Mammary epithelial cell (primary cell): ENCODE measurements at regions not wholly inside any gene's neighbourhood (a gene's known extent, or its start where the extent isn't known, plus 50 kb on each side); places are given as distances from the start of the nearest gene placed in this dataset.

Source experiments
- CTCF ChIP-seq, 2 donors: IDR thresholded peaks in 1 of 2; conservative IDR thresholded peaks in 1 of 2; 2 replicates each; pipeline ENCODE4 v1.5.1; 2011 to 2012; ENCODE audit warnings: inconsistent platforms in 2 of 2, low read length in 2 of 2, mild to moderate bottlenecking in 2 of 2, control low read depth in 1 of 2, low read depth in 1 of 2; ENCODE audit not compliant: insufficient read depth in 1 of 2; ENCODE audit errors: extremely low read depth in 1 of 2
- EZH2 ChIP-seq: IDR thresholded peaks from 2 replicates; pipeline ENCODE4 v1.6.1; 2012; ENCODE audit warnings: low read length, inconsistent platforms, borderline replicate concordance

- no peak for TF ChIP-seq CTCF (conservative IDR thresholded peaks at IDR 0.05 in 1 of 2, IDR thresholded peaks at IDR 0.05 in 1 of 2; ENCODE audit: extremely low read depth in 1 of 2, insufficient read depth in 1 of 2, low read depth in 1 of 2, low read length in 2 of 2)
- no peak for TF ChIP-seq EZH2
These were observed 171.9 kb upstream of the FN1 start for GRCh38 chr2:215607766-215608165.
